ENCODE measurements at regions not wholly inside any gene's neighbourhood (a gene's known extent, or its start where the extent isn't known, plus 50 kb on each side); places are given as distances from the start of the nearest gene placed in this dataset.

DNA sequence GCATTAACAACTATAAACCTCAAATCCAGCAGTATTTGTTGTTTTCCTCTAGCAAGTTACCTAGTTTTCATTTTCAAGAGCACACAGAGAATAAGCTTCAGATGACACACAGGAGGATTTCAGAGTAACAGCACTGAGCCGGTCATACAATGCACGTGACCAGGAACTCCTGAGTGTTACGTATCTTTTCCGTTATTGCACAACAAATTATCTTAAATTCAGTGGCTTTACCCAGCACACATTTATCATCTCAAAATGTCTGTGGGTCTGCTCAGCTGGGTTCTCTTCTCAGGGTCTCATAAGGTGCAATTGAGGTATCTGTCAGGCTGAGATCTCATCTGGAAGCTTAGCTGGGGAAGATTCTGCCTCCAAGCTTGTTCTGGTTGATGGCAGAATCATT lies 379.5 kb upstream of the KLHL29 start:
- TF ChIP-seq POLR2A (IDR thresholded peaks at IDR 0.05) (no peak), POLR2AphosphoS5 (IDR thresholded peaks at IDR 0.05; ENCODE audit: insufficient read depth in 1 of 2, low read depth in 1 of 2) (no peak)

Measured in vagina (tissue), 2 donors.